ENCODE measurements at regions not wholly inside any gene's neighbourhood (a gene's known extent, or its start where the extent isn't known, plus 50 kb on each side); places are given as distances from the start of the nearest gene placed in this dataset.

GRCh38 chr1:10903821-10904220 lies 107.4 kb upstream of the CASZ1 start:
- no peaks in the 10 kb centered on the region for H3K36me3 ChIP-seq

GRCh38 chr1:10904396-10905358 lies 107.8 kb upstream of the TARDBP start:
- no peak overlapping the region for H3K27ac ChIP-seq
- no peaks in the 10 kb centered on the region for H3K27me3 ChIP-seq (replicated peaks; ENCODE audit: insufficient read depth)
- H3K36me3 ChIP-seq: no peaks in the 10 kb centered on the region
- TF ChIP-seq POLR2A (IDR thresholded peaks at IDR 0.05) (no peak), POLR2AphosphoS5 (IDR thresholded peaks at IDR 0.05) (no peak), CTCF (IDR thresholded peaks at IDR 0.05) (no peak)
- peaks cover 11% of the 10 kb centered on the region for H3K4me1 ChIP-seq (replicated peaks)
- intact Hi-C loops (cut with DNase I): no loop called here
- H3K9me3 ChIP-seq: no peaks in the 10 kb centered on the region
- 75% methylated on average over 23 of the region's 23 CpGs for WGBS
- no peak overlapping the region for H3K4me3 ChIP-seq
- DNase-seq (ENCODE audit: low spot score): no peak

More at GRCh38 chr1:10903821-10904220, 107.4 kb upstream of the CASZ1 start:
- Histone ChIP-seq H3K9me3 (no peaks in the 10 kb centered on the region), H3K27me3 (replicated peaks; ENCODE audit: insufficient read depth) (no peaks in the 10 kb centered on the region), H3K27ac (no peak overlapping the region), H3K4me1 (replicated peaks) (peaks cover 11% of the 10 kb centered on the region), H3K4me3 (no peak overlapping the region)
- no peak for DNase-seq (ENCODE audit: low spot score)
- TF ChIP-seq CTCF (IDR thresholded peaks at IDR 0.05) (no peak), POLR2A (IDR thresholded peaks at IDR 0.05) (no peak), POLR2AphosphoS5 (IDR thresholded peaks at IDR 0.05) (no peak)
- intact Hi-C loops (cut with DNase I): no loop called here
- WGBS: 75% methylated on average over 9 of the region's 9 CpGs

- intact Hi-C loops (cut with DNase I): no loop called here
- H3K36me3 ChIP-seq: no peaks in the 10 kb centered on the region
- 74% methylated on average over 15 of the region's 16 CpGs for WGBS
- peaks cover 4% of the 10 kb centered on the region for H3K4me1 ChIP-seq (replicated peaks)
- no peak overlapping the region for H3K4me3 ChIP-seq
- DNase-seq (ENCODE audit: low spot score): no peak
- TF ChIP-seq POLR2A (IDR thresholded peaks at IDR 0.05) (no peak), POLR2AphosphoS5 (IDR thresholded peaks at IDR 0.05) (no peak), CTCF (IDR thresholded peaks at IDR 0.05) (no peak)
- H3K27me3 ChIP-seq (replicated peaks; ENCODE audit: insufficient read depth): no peaks in the 10 kb centered on the region
- H3K27ac ChIP-seq: no peak overlapping the region
- no peaks in the 10 kb centered on the region for H3K9me3 ChIP-seq
Observed at GRCh38 chr1:10905841-10906655, 106.4 kb upstream of the TARDBP start.

GRCh38 chr1:10906866-10907519 lies 105.5 kb upstream of the TARDBP start:
- Histone ChIP-seq H3K9me3 (no peaks in the 10 kb centered on the region), H3K27me3 (replicated peaks; ENCODE audit: insufficient read depth) (no peaks in the 10 kb centered on the region), H3K4me3 (no peak overlapping the region), H3K36me3 (no peaks in the 10 kb centered on the region), H3K27ac (no peak overlapping the region), H3K4me1 (replicated peaks) (no peaks in the 10 kb centered on the region)
- no peak for DNase-seq (ENCODE audit: low spot score)
- TF ChIP-seq CTCF (IDR thresholded peaks at IDR 0.05) (no peak), POLR2A (IDR thresholded peaks at IDR 0.05) (no peak), POLR2AphosphoS5 (IDR thresholded peaks at IDR 0.05) (no peak)
- WGBS: 52% methylated on average over 14 of the region's 14 CpGs
- intact Hi-C loops (cut with DNase I): no loop called here

All from prostate gland (tissue), 2 donors.